K562 (cell line): ENCODE measurements at regions not wholly inside any gene's neighbourhood (a gene's known extent, or its start where the extent isn't known, plus 50 kb on each side); places are given as distances from the start of the nearest gene placed in this dataset.

Experiments used
- CBFA2T2 ChIP-seq: fragments of 450-650 bp; conservative IDR thresholded peaks from 2 replicates; pipeline ENCODE4 v1.6.1; 2017; ENCODE audit warnings: mild to moderate bottlenecking
- CBFA2T3 ChIP-seq: fragments of 450-650 bp; IDR thresholded peaks from 2 replicates; pipeline ENCODE4 v1.6.1; 2017
- CBX2 ChIP-seq: fragments of 200-600 bp; sonication (generic); IDR thresholded peaks from one replicate; pipeline ENCODE4 v1.6.1; 2012; ENCODE audit warnings: mild to moderate bottlenecking, low read length, inconsistent platforms; ENCODE audit not compliant: insufficient read depth, poor library complexity, severe bottlenecking
- ELF2 ChIP-seq: fragments of 250-450 bp; sonication (Bioruptor Pico); IDR thresholded peaks from 2 replicates; pipeline ENCODE4 v1.5.0; 2021; ENCODE audit warnings: mild to moderate bottlenecking
- ERF ChIP-seq: fragments of 450-650 bp; formaldehyde crosslinking; IDR thresholded peaks from 2 replicates; pipeline ENCODE4 v1.4.0; 2020; ENCODE audit warnings: mild to moderate bottlenecking, mixed read lengths
- HDAC8 ChIP-seq: fragments of 450-650 bp; IDR thresholded peaks from 2 replicates; pipeline ENCODE4 v1.6.1; 2016; ENCODE audit warnings: mild to moderate bottlenecking, missing genetic modification characterization, moderate library complexity, missing compliant biosample characterization
- HSF4 ChIP-seq: fragments of 250-450 bp; sonication (Bioruptor Pico); IDR thresholded peaks from 2 replicates; pipeline ENCODE4 v2.1.2; 2022; ENCODE audit warnings: mild to moderate bottlenecking, moderate library complexity, borderline replicate concordance
- NFIX ChIP-seq: fragments of 250-450 bp; sonication (Bioruptor Pico); IDR thresholded peaks from 2 replicates; pipeline ENCODE4 v1.4.0; 2020; ENCODE audit warnings: low read depth, mild to moderate bottlenecking, moderate library complexity
- NR2C1 ChIP-seq, 2 experiments: fragments of 450-650 bp; IDR thresholded peaks; 2 replicates each; pipeline ENCODE4 v1.6.1; 2017; ENCODE audit warnings: mild to moderate bottlenecking in 2 of 2, antibody characterized with exemption in 1 of 2, inconsistent platforms in 1 of 2, missing compliant biosample characterization in 1 of 2, missing genetic modification characterization in 1 of 2
- PRPF4 ChIP-seq: fragments of 200-400 bp; formaldehyde crosslinking; IDR thresholded peaks from one replicate; pipeline ENCODE4 v1.6.1; 2017; ENCODE audit warnings: low read length, low read depth, mild to moderate bottlenecking; ENCODE audit not compliant: insufficient read depth, poor library complexity, severe bottlenecking
- PTRF ChIP-seq: fragments of 450-650 bp; IDR thresholded peaks from 2 replicates; pipeline ENCODE4 v1.6.1; 2016; ENCODE audit warnings: mild to moderate bottlenecking, missing genetic modification characterization, missing compliant biosample characterization
- TEAD1 ChIP-seq, 2 experiments: fragments of 450-650 bp in 1 of 2; sonication (generic) in 1 of 2; formaldehyde crosslinking; IDR thresholded peaks; 2 replicates each; pipeline versions ENCODE4 v1.4.0 to v1.8.0; 2020 to 2022; ENCODE audit warnings: mild to moderate bottlenecking in 2 of 2, missing genetic modification reagents in 1 of 2
- ZNF197 ChIP-seq: fragments of 200-800 bp; sonication (Bioruptor generic); IDR thresholded peaks from 2 replicates; pipeline ENCODE4 v1.6.1; 2016; ENCODE audit warnings: low read depth, missing genetic modification characterization, missing compliant biosample characterization
- ZNF551 ChIP-seq: fragments of 250-450 bp; sonication (Bioruptor Pico); IDR thresholded peaks from 2 replicates; pipeline ENCODE4 v1.5.0; 2021; ENCODE audit warnings: mild to moderate bottlenecking, moderate library complexity
- ZNF589 ChIP-seq: fragments of 200-800 bp; sonication (Bioruptor generic); IDR thresholded peaks from 2 replicates; pipeline ENCODE4 v1.6.1; 2016; ENCODE audit warnings: low read depth, missing genetic modification characterization, missing compliant biosample characterization
- ZNF77 ChIP-seq: fragments of 250-450 bp; sonication (Bioruptor Pico); IDR thresholded peaks from 2 replicates; pipeline ENCODE4 v1.5.0; 2020
- TF ChIP-seq, protein P1 (sequence below): fragments of 250-450 bp; sonication (Bioruptor Pico); IDR thresholded peaks from 2 replicates; pipeline ENCODE4 v1.8.0; 2021; ENCODE audit warnings: moderate library complexity, mild to moderate bottlenecking, inconsistent platforms
- TF ChIP-seq, protein P2 (sequence below): fragments of 450-650 bp; conservative IDR thresholded peaks from 2 replicates; pipeline ENCODE4 v1.6.1; 2016; ENCODE audit warnings: missing genetic modification characterization, low read depth, mild to moderate bottlenecking, control low read depth, missing compliant biosample characterization
- TF ChIP-seq, protein P3 (sequence below): fragments of 250-450 bp; sonication (Bioruptor Pico); IDR thresholded peaks from 2 replicates; pipeline ENCODE4 v1.4.0; 2020; ENCODE audit warnings: mild to moderate bottlenecking, moderate library complexity
- TF ChIP-seq, protein P4 (sequence below): fragments of 450-650 bp; formaldehyde crosslinking; IDR thresholded peaks from 2 replicates; pipeline ENCODE4 v1.4.0; 2020; ENCODE audit warnings: mild to moderate bottlenecking
- TF ChIP-seq, protein P5 (sequence below): fragments of 250-450 bp; sonication (Bioruptor Pico); IDR thresholded peaks from 2 replicates; pipeline ENCODE4 v1.8.0; 2021; ENCODE audit warnings: moderate library complexity, mild to moderate bottlenecking, inconsistent platforms
- TF ChIP-seq, protein P6 (sequence below): fragments of 250-450 bp; sonication (Bioruptor Pico); IDR thresholded peaks from 2 replicates; pipeline ENCODE4 v1.8.0; 2022; ENCODE audit warnings: moderate library complexity, mild to moderate bottlenecking, inconsistent platforms

DNA sequence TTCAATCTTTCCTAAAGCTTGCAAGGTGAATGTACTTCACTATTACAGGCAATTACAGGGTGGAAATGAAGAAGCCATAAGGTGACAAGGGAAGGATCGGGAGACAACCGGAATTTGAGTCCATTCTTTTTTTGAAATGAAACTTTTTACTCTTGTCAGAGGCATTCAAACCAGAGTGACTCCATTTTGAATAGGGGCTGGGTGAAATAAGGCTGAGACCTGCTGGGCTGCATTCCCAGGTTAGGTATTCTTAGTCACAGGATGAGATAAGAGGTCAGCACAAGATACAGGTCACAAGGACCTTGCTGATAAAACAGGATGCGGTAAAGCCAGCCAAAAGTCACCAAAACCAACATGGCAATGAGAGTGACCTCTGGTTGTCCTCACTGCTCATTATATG, 363.3 kb downstream of the TYW1 start (continued):
- TF ChIP-seq NR2C1 (IDR thresholded peaks at IDR 0.05) = peak; percentile 47; the same call in 1 of the 2 replicates
- peak; percentile 86 for TF ChIP-seq NR2C1 (tag; IDR thresholded peaks at IDR 0.05)
- peak; percentile 70; the same call in 1 of the 2 replicates for TF ChIP-seq ZNF551 (CRISPR knock-in tag)
- TF ChIP-seq CBFA2T3 = peak; percentile 67
- no peak for TF ChIP-seq ELF2
- TF ChIP-seq, protein P1, sequence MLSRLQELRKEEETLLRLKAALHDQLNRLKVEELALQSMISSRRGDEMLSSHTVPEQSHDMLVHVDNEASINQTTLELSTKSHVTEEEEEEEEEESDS (CRISPR knock-in tag) = no peak
- TF ChIP-seq, protein P2, sequence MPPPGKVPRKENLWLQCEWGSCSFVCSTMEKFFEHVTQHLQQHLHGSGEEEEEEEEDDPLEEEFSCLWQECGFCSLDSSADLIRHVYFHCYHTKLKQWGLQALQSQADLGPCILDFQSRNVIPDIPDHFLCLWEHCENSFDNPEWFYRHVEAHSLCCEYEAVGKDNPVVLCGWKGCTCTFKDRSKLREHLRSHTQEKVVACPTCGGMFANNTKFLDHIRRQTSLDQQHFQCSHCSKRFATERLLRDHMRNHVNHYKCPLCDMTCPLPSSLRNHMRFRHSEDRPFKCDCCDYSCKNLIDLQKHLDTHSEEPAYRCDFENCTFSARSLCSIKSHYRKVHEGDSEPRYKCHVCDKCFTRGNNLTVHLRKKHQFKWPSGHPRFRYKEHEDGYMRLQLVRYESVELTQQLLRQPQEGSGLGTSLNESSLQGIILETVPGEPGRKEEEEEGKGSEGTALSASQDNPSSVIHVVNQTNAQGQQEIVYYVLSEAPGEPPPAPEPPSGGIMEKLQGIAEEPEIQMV (tag) = peak; percentile 44; the same call in 1 of the 2 replicates
- TF ChIP-seq ZNF77 (CRISPR knock-in tag) = peak; percentile 63; the same call in 1 of the 2 replicates
- TF ChIP-seq HDAC8 (tag) = peak; percentile 95
- peak; percentile 37; the same call in 1 of the 2 replicates for TF ChIP-seq CBFA2T2
- TF ChIP-seq, protein P3, sequence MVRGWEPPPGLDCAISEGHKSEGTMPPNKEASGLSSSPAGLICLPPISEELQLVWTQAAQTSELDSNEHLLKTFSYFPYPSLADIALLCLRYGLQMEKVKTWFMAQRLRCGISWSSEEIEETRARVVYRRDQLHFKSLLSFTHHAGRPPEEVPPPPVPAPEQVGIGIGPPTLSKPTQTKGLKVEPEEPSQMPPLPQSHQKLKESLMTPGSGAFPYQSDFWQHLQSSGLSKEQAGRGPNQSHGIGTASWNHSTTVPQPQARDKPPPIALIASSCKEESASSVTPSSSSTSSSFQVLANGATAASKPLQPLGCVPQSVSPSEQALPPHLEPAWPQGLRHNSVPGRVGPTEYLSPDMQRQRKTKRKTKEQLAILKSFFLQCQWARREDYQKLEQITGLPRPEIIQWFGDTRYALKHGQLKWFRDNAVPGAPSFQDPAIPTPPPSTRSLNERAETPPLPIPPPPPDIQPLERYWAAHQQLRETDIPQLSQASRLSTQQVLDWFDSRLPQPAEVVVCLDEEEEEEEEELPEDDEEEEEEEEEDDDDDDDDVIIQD = 0 out of 2 replicates have a peak, but pooled peaks have one; percentile 91
- no peak for TF ChIP-seq PRPF4
- TF ChIP-seq, protein P4, sequence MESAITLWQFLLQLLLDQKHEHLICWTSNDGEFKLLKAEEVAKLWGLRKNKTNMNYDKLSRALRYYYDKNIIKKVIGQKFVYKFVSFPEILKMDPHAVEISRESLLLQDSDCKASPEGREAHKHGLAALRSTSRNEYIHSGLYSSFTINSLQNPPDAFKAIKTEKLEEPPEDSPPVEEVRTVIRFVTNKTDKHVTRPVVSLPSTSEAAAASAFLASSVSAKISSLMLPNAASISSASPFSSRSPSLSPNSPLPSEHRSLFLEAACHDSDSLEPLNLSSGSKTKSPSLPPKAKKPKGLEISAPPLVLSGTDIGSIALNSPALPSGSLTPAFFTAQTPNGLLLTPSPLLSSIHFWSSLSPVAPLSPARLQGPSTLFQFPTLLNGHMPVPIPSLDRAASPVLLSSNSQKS = no peak
- peak; percentile 29; the same call in 1 of the 2 replicates for TF ChIP-seq NFIX
- TF ChIP-seq ERF (CRISPR knock-in tag) = 0 out of 2 replicates have a peak, but pooled peaks have one; percentile 33
- TF ChIP-seq PTRF (tag) = peak; percentile 93
- TF ChIP-seq, protein P5, sequence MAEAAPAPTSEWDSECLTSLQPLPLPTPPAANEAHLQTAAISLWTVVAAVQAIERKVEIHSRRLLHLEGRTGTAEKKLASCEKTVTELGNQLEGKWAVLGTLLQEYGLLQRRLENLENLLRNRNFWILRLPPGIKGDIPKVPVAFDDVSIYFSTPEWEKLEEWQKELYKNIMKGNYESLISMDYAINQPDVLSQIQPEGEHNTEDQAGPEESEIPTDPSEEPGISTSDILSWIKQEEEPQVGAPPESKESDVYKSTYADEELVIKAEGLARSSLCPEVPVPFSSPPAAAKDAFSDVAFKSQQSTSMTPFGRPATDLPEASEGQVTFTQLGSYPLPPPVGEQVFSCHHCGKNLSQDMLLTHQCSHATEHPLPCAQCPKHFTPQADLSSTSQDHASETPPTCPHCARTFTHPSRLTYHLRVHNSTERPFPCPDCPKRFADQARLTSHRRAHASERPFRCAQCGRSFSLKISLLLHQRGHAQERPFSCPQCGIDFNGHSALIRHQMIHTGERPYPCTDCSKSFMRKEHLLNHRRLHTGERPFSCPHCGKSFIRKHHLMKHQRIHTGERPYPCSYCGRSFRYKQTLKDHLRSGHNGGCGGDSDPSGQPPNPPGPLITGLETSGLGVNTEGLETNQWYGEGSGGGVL (CRISPR knock-in tag) = peak; percentile 29; the same call in 1 of the 2 replicates
- TF ChIP-seq CBX2 = no peak
- TF ChIP-seq TEAD1 (CRISPR knock-in tag; IDR thresholded peaks at IDR 0.05) = peak in 1 of 2 experiments; percentile 93; a peak in 2 of 4 replicates
- 0 out of 2 replicates have a peak, but pooled peaks have one; percentile 58 for TF ChIP-seq ZNF589 (CRISPR knock-in tag)
- peak; percentile 79; the same call in 1 of the 2 replicates for TF ChIP-seq HSF4 (CRISPR knock-in tag)
- TF ChIP-seq, protein P6, sequence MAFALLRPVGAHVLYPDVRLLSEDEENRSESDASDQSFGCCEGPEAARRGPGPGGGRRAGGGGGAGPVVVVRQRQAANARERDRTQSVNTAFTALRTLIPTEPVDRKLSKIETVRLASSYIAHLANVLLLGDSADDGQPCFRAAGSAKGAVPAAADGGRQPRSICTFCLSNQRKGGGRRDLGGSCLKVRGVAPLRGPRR (CRISPR knock-in tag) = peak; percentile 88; the same call in 1 of the 2 replicates
- TF ChIP-seq ZNF197 (CRISPR knock-in tag) = 0 out of 2 replicates have a peak, but pooled peaks have one; percentile 38
